NCI-H446 (cell line): ENCODE measurements at regions not wholly inside any gene's neighbourhood (a gene's known extent, or its start where the extent isn't known, plus 50 kb on each side); places are given as distances from the start of the nearest gene placed in this dataset.

ENCODE experiments used
- DNase-seq, 2 experiments: peaks; one replicate each; lab custom pipeline; 2025; lab: John Stamatoyannopoulos, UW

- DNase-seq: no peak
Measured at GRCh38 chr6:169165561-169166300, 87.9 kb downstream of the THBS2 start.

GRCh38 chr6:169164986-169165385, 88.7 kb downstream of the THBS2 start:
- no peak for DNase-seq

- no peak for DNase-seq
Measured at GRCh38 chr6:169164451-169164850, 89.2 kb downstream of the THBS2 start.

- DNase-seq: no peak
Measured at GRCh38 chr6:169163411-169163901, 90.2 kb downstream of the THBS2 start.

GRCh38 chr6:169162752-169163407, 90.8 kb downstream of the THBS2 start:
- no peak for DNase-seq

- DNase-seq: no peak
Measured at GRCh38 chr6:169162249-169162648, 91.4 kb downstream of the THBS2 start.

- no peak for DNase-seq
Measured at GRCh38 chr6:169161572-169162167, 92.0 kb downstream of the THBS2 start.

GRCh38 chr6:169160855-169161560, 92.6 kb downstream of the THBS2 start:
- DNase-seq: no peak

GRCh38 chr6:169160091-169160854, 93.4 kb downstream of the THBS2 start:
- no peak for DNase-seq

GRCh38 chr6:169159331-169159730, 94.3 kb downstream of the THBS2 start:
- no peak for DNase-seq

GRCh38 chr6:169158691-169159090, 95.0 kb downstream of the THBS2 start:
- no peak for DNase-seq

GRCh38 chr6:169158174-169158573, 95.5 kb downstream of the THBS2 start:
- DNase-seq: no peak

- DNase-seq: no peak
Measured at GRCh38 chr6:169157197-169158148, 96.2 kb downstream of the THBS2 start.

GRCh38 chr6:169156793-169157147, 96.9 kb downstream of the THBS2 start:
- DNase-seq: no peak

GRCh38 chr6:169156108-169156792, 97.4 kb downstream of the THBS2 start:
- DNase-seq: no peak

- DNase-seq: no peak
Measured at GRCh38 chr6:169155481-169155880, 98.2 kb downstream of the THBS2 start.

- no peak for DNase-seq
Measured at GRCh38 chr6:169153401-169153800, 100.2 kb downstream of the THBS2 start.

GRCh38 chr6:169146521-169146920, 107.1 kb downstream of the THBS2 start:
- DNase-seq: no peak

GRCh38 chr6:169145991-169146501, 107.6 kb downstream of the THBS2 start:
- no peak for DNase-seq

- DNase-seq: no peak
Measured at GRCh38 chr6:169145496-169145895, 108.2 kb downstream of the THBS2 start.
